ENCODE measurements at regions not wholly inside any gene's neighbourhood (a gene's known extent, or its start where the extent isn't known, plus 50 kb on each side); places are given as distances from the start of the nearest gene placed in this dataset.

GRCh38 chr20:40738976-40739375, 49.9 kb upstream of the MAFB start:
- DNase-seq (ENCODE audit: low spot score): no peak

GRCh38 chr20:40739841-40740240, 50.8 kb upstream of the MAFB start:
- no peak for DNase-seq (ENCODE audit: low spot score)

- peak; percentile 48 for DNase-seq (ENCODE audit: low spot score)
Measured at GRCh38 chr20:40741507-40742106, 52.6 kb upstream of the MAFB start.

- no peak for DNase-seq (ENCODE audit: low spot score)
Measured at GRCh38 chr20:40743141-40743775, 54.2 kb upstream of the MAFB start.

- DNase-seq (ENCODE audit: low spot score): no peak
Measured at GRCh38 chr20:40744072-40744817, 55.2 kb upstream of the MAFB start.

- DNase-seq (ENCODE audit: low spot score): no peak
Measured at GRCh38 chr20:40744818-40745175, 55.8 kb upstream of the MAFB start.

- DNase-seq (ENCODE audit: low spot score): no peak
Measured at GRCh38 chr20:40746251-40746650, 57.2 kb upstream of the MAFB start.

- DNase-seq (ENCODE audit: low spot score): no peak
Measured at GRCh38 chr20:40748182-40748581, 59.1 kb upstream of the MAFB start.

- no peak for DNase-seq (ENCODE audit: low spot score)
Measured at GRCh38 chr20:40749985-40750506, 61.0 kb upstream of the MAFB start.

- no peak for DNase-seq (ENCODE audit: low spot score)
Measured at GRCh38 chr20:40750541-40751035, 61.6 kb upstream of the MAFB start.

- no peak for DNase-seq (ENCODE audit: low spot score)
Measured at GRCh38 chr20:40753472-40753871, 64.4 kb upstream of the MAFB start.

GRCh38 chr20:40754339-40754943, 65.4 kb upstream of the MAFB start:
- no peak for DNase-seq (ENCODE audit: low spot score)

GRCh38 chr20:40757087-40757486, 68.1 kb upstream of the MAFB start:
- DNase-seq (ENCODE audit: low spot score): peak; percentile 40

- DNase-seq (ENCODE audit: low spot score): no peak
Measured at GRCh38 chr20:40758790-40759189, 69.8 kb upstream of the MAFB start.

GRCh38 chr20:40760399-40760798, 71.4 kb upstream of the MAFB start:
- no peak for DNase-seq (ENCODE audit: low spot score)

- no peak for DNase-seq (ENCODE audit: low spot score)
Measured at GRCh38 chr20:40763646-40764295, 74.7 kb upstream of the MAFB start.

- no peak for DNase-seq (ENCODE audit: low spot score)
Measured at GRCh38 chr20:40765814-40766480, 76.9 kb upstream of the MAFB start.

- no peak for DNase-seq (ENCODE audit: low spot score)
Measured at GRCh38 chr20:40766790-40767614, 78.0 kb upstream of the MAFB start.

GRCh38 chr20:40767615-40767924, 78.5 kb upstream of the MAFB start:
- DNase-seq (ENCODE audit: low spot score): no peak

- no peak for DNase-seq (ENCODE audit: low spot score)
Measured at GRCh38 chr20:40768105-40768504, 79.1 kb upstream of the MAFB start.
